Amygdala (tissue), 56 donors: ENCODE measurements at regions not wholly inside any gene's neighbourhood (a gene's known extent, or its start where the extent isn't known, plus 50 kb on each side); places are given as distances from the start of the nearest gene placed in this dataset.
A peak's percentile ranks its signal among the peaks of the same experiment; 100 is the strongest.
"Not testable (repeated sequence)": the region's sequence is repeated elsewhere in the genome, so short reads cannot be mapped to it uniquely, and the experiment has no call there.

Source experiments
- DNase-seq, 56 donors: peaks; one replicate each; lab custom pipeline; 2025; lab: John Stamatoyannopoulos, UW

DNA sequence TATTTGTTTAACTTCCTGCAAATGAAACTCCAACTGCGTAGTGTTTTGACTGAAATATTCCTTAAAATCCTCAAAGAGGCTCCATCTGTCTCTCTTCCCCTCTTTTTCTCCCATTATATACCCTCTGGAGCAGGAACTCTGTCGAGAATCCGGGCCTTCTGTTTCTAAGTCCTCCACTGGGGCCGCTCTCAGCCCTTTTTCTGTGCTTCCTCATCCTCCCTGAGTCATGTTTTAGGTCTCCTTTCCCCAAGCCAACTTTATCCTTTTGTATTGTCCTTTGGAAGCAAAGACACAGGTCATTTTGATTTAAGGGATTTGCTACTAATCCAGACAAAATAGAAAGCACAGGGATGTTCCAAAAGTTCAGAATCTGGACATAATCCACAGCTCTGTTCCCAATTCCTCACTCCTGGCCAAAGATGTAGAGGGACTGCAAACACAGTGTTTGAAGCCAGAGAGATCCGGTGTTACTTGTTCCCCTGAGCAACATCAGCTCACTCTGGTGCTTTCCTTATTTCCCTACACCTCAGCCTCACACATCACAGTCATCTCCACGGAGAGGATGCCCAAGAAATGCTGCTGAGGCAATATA lies 131.0 kb upstream of the KLF3 start:
- DNase-seq: peak in 1 of 56 donors; percentile 7

DNA sequence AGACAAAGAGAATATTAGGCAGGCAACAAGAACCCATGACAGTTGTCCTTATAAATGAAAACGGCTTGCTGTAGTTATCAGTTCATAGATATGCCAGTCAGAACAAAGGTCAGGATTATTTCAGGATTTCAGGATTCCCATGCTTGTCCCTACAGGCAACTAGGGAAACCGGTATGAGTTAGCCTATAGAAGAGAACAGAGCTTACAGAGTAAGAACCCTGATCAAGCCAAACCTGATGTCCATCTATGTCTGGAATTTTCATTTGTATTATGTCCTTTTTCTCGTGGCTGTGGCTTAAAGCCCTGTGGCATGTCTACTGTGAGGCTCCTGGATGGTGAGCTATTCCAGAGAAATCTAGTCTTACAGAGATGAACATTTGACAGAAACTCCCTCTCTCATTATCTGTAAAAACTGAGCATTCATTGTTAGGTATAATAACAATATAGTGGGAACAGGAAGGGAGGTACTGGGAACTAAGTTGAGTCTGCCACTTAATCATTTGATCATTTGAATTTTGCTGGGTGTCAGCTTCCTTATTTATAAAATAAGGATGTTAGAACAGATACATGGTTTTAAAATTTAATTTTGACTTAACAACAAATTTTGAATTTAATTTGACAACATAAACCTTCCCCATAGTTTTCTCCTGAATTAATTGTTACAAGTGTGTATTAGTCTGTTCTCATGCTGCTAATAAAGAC lies 129.5 kb upstream of the KLF3 start:
- DNase-seq: no peak

DNA sequence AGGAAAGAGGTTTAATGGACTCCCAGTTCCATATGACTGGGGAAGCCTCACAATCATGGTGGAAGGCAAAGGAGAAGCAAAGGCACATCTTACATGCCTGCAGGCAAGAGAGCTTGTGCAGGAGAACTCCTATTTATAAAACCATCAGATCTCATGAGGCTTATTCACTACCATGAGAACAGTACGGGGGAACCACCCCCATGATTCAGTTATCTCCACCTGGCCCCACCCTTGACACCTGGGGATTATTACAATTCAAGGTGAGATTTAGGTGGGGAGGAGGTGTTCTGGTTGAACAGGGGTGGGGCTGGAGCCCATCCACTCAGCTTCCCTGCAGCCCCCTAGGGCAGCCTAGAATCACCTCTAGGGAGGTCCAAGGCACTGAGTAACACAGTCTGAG lies 128.9 kb upstream of the KLF3 start:
- DNase-seq: not testable (repeated sequence)

DNA sequence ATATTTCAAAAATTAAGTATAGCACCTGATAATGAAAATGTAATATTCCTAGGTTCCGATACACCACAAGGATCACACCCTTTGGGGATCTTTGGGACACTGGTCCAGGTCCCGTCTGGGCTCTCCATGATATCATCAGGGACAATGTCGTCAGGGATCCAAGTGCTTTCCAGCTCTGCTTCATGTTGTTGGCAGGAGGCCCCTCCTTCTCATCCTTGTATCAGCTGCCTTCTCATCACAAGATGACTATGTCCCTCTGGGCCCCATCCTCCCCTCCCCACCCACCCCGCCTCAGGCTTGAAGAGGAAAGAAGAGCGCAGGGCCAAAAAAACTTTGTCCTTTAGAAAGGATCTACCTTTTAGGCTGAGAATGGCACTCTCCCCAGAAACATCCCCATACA lies 128.3 kb upstream of the KLF3 start:
- no peak for DNase-seq

DNA sequence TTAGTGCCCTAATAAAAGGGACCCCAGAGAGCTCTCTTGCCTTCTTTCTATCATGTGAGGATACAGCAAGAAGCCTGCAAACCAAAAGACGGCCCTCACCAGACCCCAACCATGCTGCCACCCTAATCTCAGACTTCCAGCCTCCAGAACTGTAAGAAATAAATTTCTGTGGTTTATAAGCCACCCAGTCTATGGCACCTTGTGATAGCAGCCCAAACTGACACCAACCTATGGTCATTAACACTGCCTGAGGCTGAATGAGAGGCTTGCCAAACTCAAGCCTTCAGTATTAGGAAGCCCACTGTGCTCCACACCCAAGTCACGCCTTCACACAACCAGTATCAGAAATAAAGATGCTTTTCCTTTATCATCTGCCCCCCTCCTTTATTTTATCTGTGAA lies 127.3 kb upstream of the KLF3 start:
- DNase-seq: no peak

DNA sequence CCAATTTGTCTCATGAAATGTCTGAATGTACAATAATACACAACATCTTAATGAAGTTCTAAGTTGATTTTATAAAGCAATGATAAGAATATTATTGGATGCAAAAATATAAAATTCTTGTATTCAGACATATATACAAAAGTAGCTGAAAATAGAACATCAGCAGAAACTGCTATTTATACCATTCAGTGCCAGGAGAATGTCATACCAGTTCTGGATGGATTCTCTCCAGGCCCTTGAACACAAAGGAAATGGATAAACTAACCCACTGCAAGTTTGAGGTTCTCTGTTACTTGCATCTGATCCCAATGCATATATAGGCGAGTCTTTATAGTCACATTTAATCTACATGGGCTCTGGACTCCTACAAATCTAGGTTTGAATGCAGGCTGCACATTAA lies 126.3 kb upstream of the KLF3 start:
- no peak for DNase-seq

DNA sequence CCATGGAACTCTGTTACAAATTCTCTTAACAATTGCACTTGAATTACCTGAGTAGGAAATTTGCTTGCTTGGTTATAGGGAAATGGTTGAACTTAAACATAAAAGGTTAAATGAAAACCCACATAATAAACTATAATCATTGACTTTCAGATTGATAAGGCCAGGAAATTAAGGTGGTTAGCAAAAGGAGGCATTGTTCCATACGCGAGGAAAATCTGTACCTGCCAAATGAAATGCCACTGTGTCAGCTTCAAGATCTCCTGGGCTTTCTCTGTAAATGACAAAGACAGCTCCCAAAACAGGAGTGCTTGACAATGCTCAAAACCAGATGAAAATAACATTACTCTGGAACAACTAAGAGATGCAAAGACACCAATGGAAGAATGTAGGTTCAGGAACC lies 125.5 kb upstream of the KLF3 start:
- no peak for DNase-seq

DNA sequence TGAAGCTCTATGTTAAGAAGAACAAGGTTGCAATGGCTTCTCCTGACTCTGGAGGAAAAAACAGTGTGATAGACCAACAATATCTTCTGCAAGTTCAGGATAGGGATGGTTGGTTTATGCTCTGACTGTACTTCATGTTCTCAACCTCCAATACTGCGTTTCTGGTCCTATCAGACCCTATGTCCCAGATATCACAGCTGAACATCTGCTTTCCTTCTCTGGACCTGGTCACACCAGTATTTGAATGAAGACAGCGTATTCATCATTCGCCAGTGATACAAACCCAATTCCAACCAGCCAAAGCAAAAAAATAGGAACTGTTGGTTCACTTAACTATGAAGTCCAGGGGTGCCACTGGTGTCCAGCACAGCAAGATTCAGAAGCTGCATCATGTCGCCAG lies 124.5 kb upstream of the KLF3 start:
- no peak for DNase-seq

DNA sequence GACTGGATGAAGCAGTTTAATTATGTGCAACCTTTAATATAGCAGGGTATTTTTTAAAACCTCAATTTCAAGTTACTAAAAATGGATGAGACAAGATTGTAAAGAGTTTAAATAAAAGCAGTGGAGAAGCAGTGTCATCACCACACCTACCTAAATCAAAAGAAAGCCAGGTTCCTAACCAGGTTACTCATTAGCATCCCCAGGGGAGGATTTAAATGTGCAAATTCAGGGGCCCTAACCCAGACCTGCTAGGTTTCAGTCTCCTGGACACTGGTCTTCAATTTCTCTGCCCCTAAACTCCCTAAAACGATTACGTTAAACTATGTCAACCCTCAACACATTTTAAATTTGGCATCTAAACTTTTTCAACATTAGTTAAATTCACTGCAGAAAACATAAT lies 116.9 kb upstream of the KLF3 start:
- DNase-seq: no peak

DNA sequence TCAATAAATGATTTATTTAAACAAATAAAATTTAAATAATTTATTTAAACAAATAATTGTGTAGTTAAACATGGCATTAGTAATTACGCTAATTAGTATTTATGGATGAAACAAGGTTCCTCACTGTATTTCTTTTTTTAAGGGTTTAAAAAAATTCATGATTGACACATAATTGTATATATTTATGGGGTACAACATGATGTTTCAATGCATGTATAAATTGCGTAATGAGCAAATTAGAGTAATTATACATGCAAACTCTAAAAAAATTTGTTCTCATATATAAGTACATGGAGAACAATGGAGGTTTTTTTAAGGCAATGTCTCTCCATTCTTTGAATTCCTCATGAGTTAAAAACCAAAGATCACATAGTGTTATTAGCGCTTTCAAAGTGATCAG lies 115.7 kb upstream of the KLF3 start:
- no peak for DNase-seq

DNA sequence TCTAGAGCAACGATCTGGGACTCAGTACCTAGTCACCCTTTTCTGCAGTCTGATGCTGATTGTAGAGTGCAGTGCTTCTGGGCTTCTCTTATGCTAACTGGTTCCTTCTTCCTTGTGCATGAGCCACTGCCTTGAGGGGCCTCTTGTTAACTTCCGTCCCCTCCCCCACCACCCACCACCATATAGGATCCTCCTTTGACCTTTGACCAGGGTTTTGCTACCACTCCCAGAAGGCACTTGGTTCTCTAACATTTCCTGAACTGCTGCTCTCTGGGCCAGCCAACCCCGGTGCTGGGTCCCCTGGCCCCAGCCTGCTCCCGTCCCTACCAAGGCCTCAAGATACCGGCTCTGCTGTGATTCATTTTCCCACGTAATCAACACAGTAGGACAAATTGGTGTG lies 104.6 kb upstream of the KLF3 start:
- no peak for DNase-seq

DNA sequence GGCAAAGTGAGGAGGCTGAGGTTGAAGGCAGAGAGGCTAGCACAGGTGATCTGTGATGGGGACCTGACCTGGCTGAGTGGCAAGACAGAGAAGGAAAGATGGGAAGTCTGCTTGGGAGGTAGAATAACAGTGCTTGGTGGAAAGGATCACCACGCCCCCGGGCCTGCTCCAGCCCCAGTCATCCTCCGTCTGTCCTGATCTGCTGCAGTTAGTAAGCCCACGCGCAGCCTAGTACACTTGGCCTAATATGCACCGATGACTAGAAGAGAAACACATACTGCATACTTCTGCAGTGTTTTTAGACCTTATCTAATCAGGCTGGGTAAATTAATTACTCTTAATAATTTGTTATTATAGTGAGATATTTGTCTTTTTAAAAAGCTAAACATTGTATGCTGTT lies 103.7 kb upstream of the KLF3 start:
- no peak for DNase-seq

DNA sequence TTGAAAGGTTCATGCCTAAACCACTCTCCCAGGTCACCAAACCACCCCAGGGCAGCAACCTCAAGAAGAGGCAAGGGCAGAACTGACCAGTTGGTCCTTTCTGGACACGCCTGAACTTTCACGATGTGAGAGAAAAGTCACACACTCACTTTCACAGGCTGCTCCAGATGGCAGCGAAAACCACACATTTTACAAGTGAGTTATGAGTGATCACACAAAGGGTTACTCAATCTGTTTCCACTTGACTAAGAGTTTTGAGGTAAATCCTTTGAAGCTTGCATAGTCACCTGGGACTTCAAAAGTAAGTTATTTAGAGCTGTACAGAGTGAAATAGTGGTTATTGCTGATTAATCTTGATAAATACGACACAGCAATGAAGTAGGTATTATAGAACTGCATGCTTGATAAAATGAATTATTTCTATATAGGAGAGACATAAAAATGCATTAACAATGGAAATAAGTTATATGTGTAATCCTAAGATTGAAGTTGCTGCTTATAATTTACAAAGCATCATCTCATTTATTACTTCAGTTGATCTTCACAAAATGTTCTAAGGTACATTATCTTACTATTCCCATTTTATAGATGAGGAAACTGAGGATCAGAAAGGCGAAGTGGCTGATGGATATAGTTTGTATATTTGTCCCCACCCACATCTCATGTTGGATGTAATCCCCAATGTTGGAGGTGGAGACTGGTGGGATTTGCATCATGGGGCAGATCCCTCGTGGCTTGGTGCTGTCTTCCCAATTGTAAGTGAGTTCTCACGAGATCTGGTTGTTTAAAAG lies 103.0 kb upstream of the KLF3 start:
- no peak for DNase-seq

DNA sequence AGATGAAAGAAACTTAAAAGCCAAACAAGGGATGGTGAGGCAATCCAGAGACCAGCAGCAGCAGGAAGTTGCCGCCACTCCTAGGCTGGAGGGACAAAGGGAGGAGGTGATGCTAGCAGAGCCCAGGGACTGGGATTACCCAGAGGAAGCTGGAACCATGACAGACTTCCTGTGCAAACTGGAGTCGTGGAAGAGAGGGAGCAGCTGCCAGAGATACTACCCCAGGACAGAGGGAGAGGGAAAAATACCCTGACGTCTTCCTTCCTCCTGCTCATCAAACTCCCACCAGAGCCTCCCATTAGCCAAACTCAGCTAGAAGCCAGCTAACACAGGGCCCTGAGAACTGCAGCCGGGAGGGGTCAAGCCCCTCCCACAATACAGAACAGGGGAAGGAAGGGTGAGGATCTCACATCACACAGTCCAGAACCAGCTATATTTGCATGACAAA lies 101.2 kb upstream of the KLF3 start:
- peak in 1 of 56 donors; percentile 2 for DNase-seq

DNA sequence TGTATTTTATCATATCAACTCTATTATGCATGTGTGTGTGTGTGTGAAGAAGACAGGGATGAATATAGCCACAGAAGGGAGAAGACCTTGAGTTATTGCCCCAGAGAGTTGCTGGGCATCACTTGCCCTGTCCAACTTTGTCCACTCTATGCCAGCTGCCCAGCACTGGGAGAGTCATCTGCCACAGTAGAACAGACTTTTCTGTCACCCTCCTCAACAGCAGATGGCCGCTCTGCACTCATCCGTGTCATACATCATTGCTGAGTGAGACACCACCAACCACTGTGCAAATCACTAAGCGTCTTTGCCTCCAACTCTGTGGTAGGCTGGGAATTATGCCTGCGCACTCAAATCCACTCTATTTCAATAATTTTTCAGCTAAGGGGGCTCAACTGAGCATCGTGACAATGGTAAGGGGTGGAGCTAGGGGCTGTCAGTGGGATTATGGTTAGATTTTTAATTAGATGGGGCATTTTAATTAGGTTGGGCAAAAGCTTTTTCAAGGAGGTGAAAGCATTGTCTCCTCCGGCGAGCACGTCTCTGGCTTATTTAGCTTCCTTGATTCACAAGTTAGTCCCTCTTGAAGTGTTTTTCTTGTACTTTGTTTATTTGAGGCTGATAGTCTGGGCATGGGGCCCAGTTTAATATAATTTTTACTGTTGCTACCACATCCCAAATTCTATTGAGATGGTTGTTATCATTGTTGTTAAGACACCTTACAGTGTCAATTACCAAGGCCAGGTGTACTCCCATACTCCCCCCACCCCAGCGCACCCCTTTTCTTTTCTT lies 100.1 kb upstream of the KLF3 start:
- peak in 39 of 56 donors; percentile 3 to 79 (median 33) for DNase-seq

DNA sequence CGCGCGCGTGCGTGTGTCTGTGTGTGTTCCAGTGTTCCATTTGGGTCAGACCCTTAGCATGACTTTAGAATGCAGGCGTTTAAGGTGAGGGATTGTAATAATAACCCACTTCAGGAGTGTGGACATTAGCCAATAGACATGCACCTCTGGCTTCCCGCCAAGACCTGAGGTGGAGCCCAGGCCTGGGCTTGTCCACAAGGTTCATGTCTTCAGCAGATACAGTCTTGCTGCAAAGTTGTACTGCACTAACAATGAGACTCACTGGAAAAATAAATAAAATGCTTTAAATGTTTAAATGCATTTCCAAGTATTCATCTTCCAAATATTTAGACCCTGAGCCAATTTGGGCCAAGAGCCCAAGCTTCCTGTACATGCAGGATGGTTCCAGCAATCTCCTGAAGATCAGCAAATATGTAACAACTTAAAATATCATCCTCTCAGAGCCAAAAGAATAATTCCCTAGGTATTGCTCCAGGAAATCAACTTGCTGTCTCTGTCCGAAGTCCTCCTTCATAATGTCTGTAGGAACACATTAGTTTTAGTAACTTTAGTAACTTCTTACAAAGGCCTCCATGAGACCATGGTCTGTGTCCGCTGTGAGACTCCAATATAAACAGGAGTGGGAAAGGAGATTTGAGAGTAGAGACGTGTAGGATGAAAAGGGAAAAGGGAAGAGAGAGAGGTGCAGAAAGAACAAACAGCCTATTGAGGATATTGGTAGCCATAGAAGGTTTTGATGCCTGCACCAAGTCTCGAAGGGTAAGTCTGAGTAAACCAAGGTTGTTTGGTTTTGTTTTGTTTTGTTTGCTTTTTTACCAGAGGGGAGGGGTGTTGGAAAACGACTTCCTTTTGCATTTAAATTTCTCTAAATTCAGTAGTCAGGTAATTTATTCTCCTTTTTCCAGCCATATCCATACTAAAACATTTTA lies 98.5 kb upstream of the KLF3 start:
- peak in 2 of 56 donors; percentile 9 to 32 for DNase-seq

DNA sequence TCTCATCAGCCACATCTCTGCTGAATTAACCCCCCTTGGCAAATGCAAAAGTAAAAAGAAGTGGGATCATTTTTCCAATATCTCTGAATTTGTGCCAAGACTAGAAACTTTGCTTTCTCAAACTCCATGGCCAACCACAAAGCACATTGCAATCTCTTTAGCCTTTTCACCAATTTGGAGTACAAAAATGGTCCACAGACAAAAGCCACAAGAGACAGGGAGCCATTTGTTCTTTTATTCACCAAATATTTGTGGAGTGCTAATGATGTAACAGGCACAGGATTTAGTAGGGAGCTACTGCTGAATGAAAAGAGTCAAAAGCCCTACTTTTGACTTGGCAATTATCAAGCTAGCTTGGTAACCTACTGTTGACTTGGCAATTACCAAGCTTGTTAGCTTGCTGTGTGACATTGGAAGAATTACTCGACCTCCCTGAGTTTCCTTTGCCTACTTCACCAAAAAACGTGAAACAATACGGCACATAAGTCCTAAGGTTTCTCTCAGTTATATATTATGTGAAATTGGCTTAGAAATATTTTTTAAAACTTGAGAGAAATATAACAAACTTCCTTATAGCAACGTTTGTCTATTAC lies 97.1 kb upstream of the KLF3 start:
- DNase-seq: no peak

DNA sequence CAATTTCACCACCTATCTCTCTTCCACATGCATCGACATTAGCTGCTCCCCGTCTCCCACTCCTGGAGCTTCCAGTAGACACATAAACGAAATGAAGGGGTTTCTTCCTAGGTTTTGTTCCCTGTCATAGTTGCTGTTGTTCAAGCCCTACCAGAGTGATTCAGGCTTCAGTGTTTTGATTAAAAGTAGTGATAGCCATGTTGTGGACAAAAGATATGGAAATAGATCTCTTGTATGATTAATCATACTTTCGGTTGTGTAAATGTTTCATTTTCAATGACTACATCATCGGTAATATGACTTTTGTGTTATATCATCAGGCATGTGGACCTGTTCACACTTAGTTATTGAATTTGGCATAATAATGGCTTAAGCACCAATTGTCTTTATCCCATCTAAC lies 96.5 kb upstream of the KLF3 start:
- DNase-seq: no peak

DNA sequence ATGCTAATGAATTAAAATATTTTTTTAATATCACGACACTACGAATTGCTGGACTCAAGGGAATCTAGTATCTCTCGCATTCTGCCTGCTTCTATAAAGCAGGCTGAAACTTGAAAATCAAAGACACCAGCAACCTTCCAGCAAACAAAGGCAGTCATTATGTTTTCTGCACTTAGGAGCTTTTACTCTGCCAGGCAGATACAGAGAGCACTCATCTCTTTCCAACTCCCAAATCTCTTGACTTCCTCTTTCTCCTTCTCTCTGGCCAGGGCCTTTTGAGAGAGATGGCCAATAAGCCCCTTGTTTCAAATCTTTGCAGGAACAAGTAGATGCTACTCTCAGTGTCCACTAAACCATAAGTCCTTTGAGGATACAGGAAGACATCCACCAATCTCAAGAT lies 95.2 kb upstream of the KLF3 start:
- DNase-seq: peak in 1 of 56 donors; percentile 15
